SH-SY5Y (cell line): ENCODE measurements at regions not wholly inside any gene's neighbourhood (a gene's known extent, or its start where the extent isn't known, plus 50 kb on each side); places are given as distances from the start of the nearest gene placed in this dataset.

Source experiments
- GATA2 ChIP-seq: IDR thresholded peaks from 2 replicates; pipeline ENCODE4 v1.6.1; 2011; ENCODE audit warnings: mild to moderate bottlenecking, low read depth, low read length
- GATA3 ChIP-seq: IDR thresholded peaks from 2 replicates; pipeline ENCODE4 v1.6.1; 2011; ENCODE audit warnings: low read depth, mild to moderate bottlenecking, low read length, moderate library complexity

- TF ChIP-seq GATA2 (no peak), GATA3 (no peak)
Measured at GRCh38 chr5:96260009-96260408, 173.0 kb downstream of the PCSK1 start.
